ENCODE measurements at regions not wholly inside any gene's neighbourhood (a gene's known extent, or its start where the extent isn't known, plus 50 kb on each side); places are given as distances from the start of the nearest gene placed in this dataset.

- TF ChIP-seq CTCF (IDR thresholded peaks at IDR 0.05; ENCODE audit: low read depth, low read length) (no peak), EZH2phosphoT487 (IDR thresholded peaks at IDR 0.05; ENCODE audit: low read depth) (no peak)
Measured at GRCh38 chr9:119443179-119443578, 73.9 kb upstream of the BRINP1 start.

Measured in OCI-LY3 (cell line).